NCI-H146 treated with DMSO at 0.1 percent for 48 hours (cell line): ENCODE measurements at regions not wholly inside any gene's neighbourhood (a gene's known extent, or its start where the extent isn't known, plus 50 kb on each side); places are given as distances from the start of the nearest gene placed in this dataset.

Experiments used
- DNase-seq: peaks from one replicate; lab custom pipeline; 2025; ENCODE audit not compliant: unreplicated experiment; lab: John Stamatoyannopoulos, UW

DNA sequence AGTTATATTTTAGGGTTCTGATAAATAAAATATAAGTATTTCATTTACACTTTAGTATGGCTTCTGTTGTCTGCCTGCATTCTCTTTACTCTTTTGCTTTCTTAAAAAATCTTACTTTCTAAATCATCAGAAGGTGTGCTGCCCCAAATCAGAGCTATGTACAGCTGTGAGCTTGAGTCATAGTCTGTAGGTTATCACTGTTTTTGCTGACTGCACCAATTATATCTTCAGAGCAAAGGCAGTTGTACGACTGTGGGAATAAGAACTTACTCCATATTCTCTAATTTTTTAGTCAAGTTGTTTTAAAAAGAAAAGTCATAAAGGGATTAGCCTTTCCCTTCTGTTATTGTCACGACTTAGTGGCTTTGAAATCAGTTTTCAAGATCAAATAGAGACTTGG lies 1649.0 kb downstream of the HACE1 start:
- no peak for DNase-seq

DNA sequence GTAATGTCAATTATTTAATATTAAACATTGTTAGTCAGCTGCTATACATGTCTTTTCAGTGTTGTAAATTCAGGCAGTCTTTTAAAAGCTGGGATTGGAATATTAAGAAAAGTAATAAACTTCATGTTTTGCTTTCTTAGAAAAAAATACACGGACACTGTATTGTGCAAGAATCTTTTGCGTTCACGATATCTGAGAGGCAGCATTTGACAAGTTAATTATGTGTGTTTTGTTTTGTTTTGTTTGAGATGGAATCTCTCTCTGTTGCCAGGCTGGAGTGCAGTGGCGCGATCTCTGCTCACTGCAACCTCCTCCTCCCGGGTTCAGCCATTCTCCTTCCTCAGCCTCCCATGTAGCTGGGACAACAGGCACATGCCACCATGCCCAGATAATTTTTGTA lies 1661.3 kb downstream of the HACE1 start:
- DNase-seq: no peak

DNA sequence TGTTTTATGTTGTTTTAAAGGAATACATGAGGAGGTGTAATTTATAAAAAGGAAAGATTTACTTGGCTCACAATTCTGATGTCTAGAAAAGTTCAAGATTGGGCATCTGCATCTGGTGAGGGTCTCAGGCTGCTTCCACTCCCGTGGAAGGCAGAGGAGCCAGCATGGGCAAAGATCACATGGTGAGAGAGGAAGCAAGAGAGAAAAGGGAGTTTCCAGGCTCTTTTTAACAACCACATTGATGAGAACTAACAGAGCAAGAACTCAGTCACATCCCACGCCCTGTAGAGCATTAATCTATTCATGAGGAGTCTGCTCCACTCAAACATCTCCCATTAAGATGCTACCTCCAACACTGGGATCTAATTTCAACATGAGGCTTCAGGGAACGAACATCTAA lies 1666.3 kb downstream of the HACE1 start:
- no peak for DNase-seq

DNA sequence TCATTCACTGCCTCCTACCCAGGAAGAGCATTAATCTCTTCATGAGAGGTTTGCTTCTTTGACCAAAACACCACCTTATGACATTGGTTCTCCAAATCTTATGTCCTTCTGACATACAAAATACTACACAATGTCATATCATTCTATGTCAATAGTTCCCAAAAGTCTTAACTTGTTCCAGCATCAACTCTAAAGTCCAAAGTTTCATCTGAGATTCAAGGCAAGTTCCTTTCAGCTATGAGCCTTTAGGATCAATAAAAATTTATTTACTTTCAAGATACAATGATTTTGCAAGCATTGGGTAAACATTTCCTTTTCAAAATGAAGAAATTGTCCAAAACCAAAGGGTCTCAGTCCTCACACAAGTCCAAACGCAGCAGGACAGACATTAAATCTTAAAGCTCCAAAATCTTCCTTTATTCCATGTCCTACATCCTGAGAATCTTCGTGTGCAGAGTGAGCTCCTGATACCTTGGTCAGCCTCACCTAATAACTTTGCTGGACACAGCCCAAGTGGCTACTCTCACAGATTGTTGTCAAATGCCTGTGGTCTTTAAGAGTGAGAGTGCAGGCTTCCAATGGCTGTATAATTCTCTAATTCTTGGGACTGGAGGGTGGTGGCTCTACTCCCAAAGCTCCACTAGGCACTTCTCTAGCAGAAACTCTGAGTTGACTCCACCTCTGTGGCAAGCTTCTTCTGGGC lies 1668.2 kb downstream of the HACE1 start:
- DNase-seq: no peak

DNA sequence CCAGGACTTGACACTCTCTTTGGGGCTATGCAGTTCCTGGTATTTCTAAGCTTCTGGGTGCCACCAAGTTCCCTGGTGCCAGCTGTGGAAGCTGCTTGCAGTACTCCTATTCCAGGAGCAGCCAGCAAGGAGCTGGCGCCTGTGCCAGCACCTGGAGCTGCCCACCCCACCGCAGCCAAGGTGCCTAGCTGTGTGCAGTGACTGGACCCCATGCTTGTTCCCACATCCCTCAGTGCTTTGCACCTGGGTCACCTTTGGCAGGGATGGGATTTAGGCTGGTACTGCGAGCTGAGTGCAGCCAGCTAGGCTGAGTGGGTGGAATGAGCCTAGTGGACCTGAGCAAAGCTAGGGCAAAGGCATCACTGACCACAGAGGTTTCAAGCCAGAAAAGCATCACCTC lies 1674.9 kb downstream of the HACE1 start:
- no peak for DNase-seq

- no peak for DNase-seq
Observed at GRCh38 chr6:103183831-103184411, 1675.8 kb downstream of the HACE1 start.

GRCh38 chr6:103178193-103178592 lies 1681.5 kb downstream of the HACE1 start:
- no peak for DNase-seq

DNA sequence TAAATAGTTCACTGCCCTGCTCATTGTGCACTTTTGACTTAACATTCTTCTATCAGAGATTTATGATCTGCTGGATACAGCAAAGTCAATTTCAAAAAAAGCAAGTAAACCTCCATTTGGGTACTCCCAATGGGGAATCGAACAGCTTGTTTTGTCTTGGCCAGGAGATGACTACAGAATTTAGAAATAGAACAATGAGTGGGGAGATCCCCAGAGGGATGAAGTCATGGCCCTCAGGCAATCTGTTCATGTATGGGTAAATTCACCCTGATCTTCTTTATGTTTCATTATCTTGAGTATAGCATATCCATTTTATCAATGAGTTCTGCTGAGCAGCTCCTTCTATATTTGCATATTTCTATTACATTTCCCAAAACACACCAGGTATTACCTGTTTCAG lies 1681.9 kb downstream of the HACE1 start:
- DNase-seq: no peak

- DNase-seq: no peak
Observed at GRCh38 chr6:103175056-103175455, 1684.7 kb downstream of the HACE1 start.

- DNase-seq: no peak
Observed at GRCh38 chr6:103167345-103168071, 1692.2 kb downstream of the HACE1 start.

- no peak for DNase-seq
Observed at GRCh38 chr6:103154779-103155572, 1704.7 kb downstream of the HACE1 start.

DNA sequence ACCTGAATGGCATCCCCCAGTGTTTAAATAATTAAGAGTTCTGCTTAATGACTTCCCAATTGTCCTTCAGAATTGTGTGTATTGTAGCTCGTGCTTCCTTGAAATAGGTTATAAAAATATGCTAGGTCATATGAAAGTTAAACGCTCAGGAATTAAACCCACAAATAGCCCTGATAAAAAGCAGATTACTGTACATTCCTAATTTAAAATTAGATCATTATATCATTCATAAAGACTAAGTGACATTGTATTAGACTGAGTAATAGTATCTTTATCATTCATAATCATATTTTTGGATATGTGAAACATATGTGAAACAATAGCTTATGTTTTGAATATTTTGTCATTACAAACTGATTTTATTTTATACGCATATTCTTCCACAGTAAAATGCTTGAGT lies 1706.7 kb downstream of the HACE1 start:
- no peak for DNase-seq

GRCh38 chr6:103142902-103143301 lies 1716.8 kb downstream of the HACE1 start:
- DNase-seq: no peak

GRCh38 chr6:103140308-103141027 lies 1719.3 kb downstream of the HACE1 start:
- DNase-seq: no peak

DNA sequence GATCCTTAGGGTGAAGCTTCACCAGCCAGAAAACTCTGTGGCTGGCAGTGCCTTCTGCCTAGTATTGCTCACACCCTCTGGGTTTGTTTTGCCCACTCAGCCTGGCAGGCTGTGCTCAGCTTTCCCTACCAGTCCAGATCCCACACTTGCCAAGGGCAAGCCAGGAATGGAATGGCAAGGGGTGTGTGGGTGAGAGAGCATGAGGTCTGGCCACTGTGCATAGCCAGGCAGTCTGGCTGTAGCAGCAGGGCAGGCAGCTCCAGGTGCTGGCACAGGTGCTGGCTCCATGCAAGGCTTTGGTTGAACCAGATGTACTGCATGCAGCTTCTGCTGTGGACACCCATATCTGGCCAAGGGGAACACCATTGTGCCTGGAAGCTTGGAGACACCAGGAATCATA lies 1720.3 kb downstream of the HACE1 start:
- no peak for DNase-seq

DNA sequence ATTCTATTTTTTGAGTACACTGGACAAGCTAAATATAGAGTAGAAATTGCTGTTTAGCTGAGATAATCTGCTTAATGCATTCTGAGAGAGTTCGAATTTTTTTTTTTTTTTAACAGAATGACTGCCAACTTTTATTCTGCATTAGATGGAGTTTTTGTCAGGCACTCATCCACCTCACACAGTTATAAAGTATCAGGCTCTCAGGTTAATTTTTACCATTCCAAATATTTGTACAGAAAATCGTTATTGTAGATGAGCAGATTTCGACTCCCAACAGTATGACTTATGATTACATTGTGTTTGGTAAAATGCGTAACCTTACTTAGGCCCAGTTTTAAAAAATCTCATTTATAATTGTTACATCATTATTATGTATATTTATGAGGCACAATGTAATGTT lies 1731.0 kb downstream of the GRIK2 start:
- DNase-seq: no peak

- DNase-seq: no peak
Observed at GRCh38 chr6:103122766-103123601, 1729.5 kb downstream of the GRIK2 start.

- DNase-seq: no peak
Observed at GRCh38 chr6:103119056-103119455, 1725.5 kb downstream of the GRIK2 start.

GRCh38 chr6:103114582-103114981 lies 1721.1 kb downstream of the GRIK2 start:
- DNase-seq: no peak

GRCh38 chr6:103113416-103113815 lies 1719.9 kb downstream of the GRIK2 start:
- DNase-seq: no peak
